ENCODE measurements at regions not wholly inside any gene's neighbourhood (a gene's known extent, or its start where the extent isn't known, plus 50 kb on each side); places are given as distances from the start of the nearest gene placed in this dataset.

GRCh38 chr5:165616490-165617405, 2111.3 kb downstream of the MAT2B start:
- no peak overlapping the region for H3K9ac ChIP-seq (ENCODE audit: low read depth in 1 of 2, low read length in 2 of 2)
- H3K27me3 ChIP-seq (ENCODE audit: control insufficient read depth in 4 of 4, insufficient read depth in 4 of 4, low read length in 3 of 4) = no peaks in the 10 kb centered on the region
- no peaks in the 10 kb centered on the region for H3K36me3 ChIP-seq (ENCODE audit: control insufficient read depth in 4 of 4, insufficient read depth in 3 of 4, low read depth in 1 of 4, low read length in 3 of 4)
- no peak for DNase-seq (ENCODE audit: low spot score)
- no peaks in the 10 kb centered on the region for H3K9me3 ChIP-seq (ENCODE audit: control insufficient read depth in 4 of 4, low read length in 3 of 4)
- WGBS = 49% methylated on average over 2 of the region's 2 CpGs
- H3K4me3 ChIP-seq (ENCODE audit: low read depth in 1 of 3, low read length in 3 of 3) = no peak overlapping the region
- no peaks in the 10 kb centered on the region for H3K4me1 ChIP-seq (ENCODE audit: control insufficient read depth in 4 of 4, insufficient read depth in 4 of 4, low read length in 3 of 4)
- H3K27ac ChIP-seq (ENCODE audit: low read depth in 1 of 2, low read length in 2 of 2) = no peak overlapping the region
- TF ChIP-seq JUND (IDR thresholded peaks at IDR 0.05) = no peak
- TF ChIP-seq HNF4G (IDR thresholded peaks at IDR 0.05) = no peak
- TF ChIP-seq, protein P1, sequence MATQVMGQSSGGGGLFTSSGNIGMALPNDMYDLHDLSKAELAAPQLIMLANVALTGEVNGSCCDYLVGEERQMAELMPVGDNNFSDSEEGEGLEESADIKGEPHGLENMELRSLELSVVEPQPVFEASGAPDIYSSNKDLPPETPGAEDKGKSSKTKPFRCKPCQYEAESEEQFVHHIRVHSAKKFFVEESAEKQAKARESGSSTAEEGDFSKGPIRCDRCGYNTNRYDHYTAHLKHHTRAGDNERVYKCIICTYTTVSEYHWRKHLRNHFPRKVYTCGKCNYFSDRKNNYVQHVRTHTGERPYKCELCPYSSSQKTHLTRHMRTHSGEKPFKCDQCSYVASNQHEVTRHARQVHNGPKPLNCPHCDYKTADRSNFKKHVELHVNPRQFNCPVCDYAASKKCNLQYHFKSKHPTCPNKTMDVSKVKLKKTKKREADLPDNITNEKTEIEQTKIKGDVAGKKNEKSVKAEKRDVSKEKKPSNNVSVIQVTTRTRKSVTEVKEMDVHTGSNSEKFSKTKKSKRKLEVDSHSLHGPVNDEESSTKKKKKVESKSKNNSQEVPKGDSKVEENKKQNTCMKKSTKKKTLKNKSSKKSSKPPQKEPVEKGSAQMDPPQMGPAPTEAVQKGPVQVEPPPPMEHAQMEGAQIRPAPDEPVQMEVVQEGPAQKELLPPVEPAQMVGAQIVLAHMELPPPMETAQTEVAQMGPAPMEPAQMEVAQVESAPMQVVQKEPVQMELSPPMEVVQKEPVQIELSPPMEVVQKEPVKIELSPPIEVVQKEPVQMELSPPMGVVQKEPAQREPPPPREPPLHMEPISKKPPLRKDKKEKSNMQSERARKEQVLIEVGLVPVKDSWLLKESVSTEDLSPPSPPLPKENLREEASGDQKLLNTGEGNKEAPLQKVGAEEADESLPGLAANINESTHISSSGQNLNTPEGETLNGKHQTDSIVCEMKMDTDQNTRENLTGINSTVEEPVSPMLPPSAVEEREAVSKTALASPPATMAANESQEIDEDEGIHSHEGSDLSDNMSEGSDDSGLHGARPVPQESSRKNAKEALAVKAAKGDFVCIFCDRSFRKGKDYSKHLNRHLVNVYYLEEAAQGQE (IDR thresholded peaks at IDR 0.05) = no peak
- no peak for TF ChIP-seq HNF4A (conservative IDR thresholded peaks at IDR 0.05)
- TF ChIP-seq RAD21 (IDR thresholded peaks at IDR 0.05) = peak in 1 of 2 donors; percentile 5
- TF ChIP-seq, protein P2, sequence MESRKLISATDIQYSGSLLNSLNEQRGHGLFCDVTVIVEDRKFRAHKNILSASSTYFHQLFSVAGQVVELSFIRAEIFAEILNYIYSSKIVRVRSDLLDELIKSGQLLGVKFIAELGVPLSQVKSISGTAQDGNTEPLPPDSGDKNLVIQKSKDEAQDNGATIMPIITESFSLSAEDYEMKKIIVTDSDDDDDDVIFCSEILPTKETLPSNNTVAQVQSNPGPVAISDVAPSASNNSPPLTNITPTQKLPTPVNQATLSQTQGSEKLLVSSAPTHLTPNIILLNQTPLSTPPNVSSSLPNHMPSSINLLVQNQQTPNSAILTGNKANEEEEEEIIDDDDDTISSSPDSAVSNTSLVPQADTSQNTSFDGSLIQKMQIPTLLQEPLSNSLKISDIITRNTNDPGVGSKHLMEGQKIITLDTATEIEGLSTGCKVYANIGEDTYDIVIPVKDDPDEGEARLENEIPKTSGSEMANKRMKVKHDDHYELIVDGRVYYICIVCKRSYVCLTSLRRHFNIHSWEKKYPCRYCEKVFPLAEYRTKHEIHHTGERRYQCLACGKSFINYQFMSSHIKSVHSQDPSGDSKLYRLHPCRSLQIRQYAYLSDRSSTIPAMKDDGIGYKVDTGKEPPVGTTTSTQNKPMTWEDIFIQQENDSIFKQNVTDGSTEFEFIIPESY (IDR thresholded peaks at IDR 0.05) = no peak
- no peak for TF ChIP-seq CTCF (IDR thresholded peaks at IDR 0.05; ENCODE audit: low read depth, low read length, missing input control)
- no peak for TF ChIP-seq TAF1 (conservative IDR thresholded peaks at IDR 0.05)
- TF ChIP-seq SP1 (IDR thresholded peaks at IDR 0.05) = no peak

DNA sequence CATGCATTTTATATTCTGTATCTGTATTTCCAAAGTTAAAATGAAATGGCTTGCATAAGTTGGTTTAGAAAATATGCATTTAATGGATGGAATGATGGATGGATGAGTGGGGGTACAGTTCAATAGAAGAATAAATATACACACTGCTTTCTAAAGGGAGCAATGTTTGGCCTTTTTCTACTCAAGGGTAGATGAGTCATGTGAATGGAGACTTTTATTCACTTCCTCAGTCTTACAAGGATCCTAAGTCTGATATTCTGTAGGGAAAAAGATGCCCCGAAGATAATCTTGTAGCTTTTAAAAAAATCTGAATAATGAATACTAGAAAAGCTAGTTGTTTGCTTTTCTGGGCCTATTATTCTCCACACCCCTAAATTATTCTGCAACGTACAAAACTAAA, 2112.1 kb downstream of the MAT2B start:
- 74% methylated on average over 2 of the region's 2 CpGs for WGBS
- H3K27ac ChIP-seq (ENCODE audit: low read depth in 1 of 2, low read length in 2 of 2) = no peak overlapping the region
- no peaks in the 10 kb centered on the region for H3K4me1 ChIP-seq (ENCODE audit: control insufficient read depth in 4 of 4, insufficient read depth in 4 of 4, low read length in 3 of 4)
- no peak overlapping the region for H3K4me3 ChIP-seq (ENCODE audit: low read depth in 1 of 3, low read length in 3 of 3)
- DNase-seq (ENCODE audit: low spot score) = no peak
- H3K9me3 ChIP-seq (ENCODE audit: control insufficient read depth in 4 of 4, low read length in 3 of 4) = no peaks in the 10 kb centered on the region
- H3K9ac ChIP-seq (ENCODE audit: low read depth in 1 of 2, low read length in 2 of 2) = no peak overlapping the region
- H3K27me3 ChIP-seq (ENCODE audit: control insufficient read depth in 4 of 4, insufficient read depth in 4 of 4, low read length in 3 of 4) = no peaks in the 10 kb centered on the region
- no peaks in the 10 kb centered on the region for H3K36me3 ChIP-seq (ENCODE audit: control insufficient read depth in 4 of 4, insufficient read depth in 3 of 4, low read depth in 1 of 4, low read length in 3 of 4)
- TF ChIP-seq FOXA1 (IDR thresholded peaks at IDR 0.05) (no peak), NR2F2 (IDR thresholded peaks at IDR 0.05) (no peak), SP1 (IDR thresholded peaks at IDR 0.05) (no peak), YY1 (IDR thresholded peaks at IDR 0.05) (no peak), RXRA (IDR thresholded peaks at IDR 0.05) (no peak), HNF4G (IDR thresholded peaks at IDR 0.05) (no peak), EGR1 (IDR thresholded peaks at IDR 0.05; ENCODE audit: low read depth in 2 of 2) (no peak), HNF4A (conservative IDR thresholded peaks at IDR 0.05) (no peak), TAF1 (conservative IDR thresholded peaks at IDR 0.05) (no peak), FOXA2 (IDR thresholded peaks at IDR 0.05) (no peak), GABPA (IDR thresholded peaks at IDR 0.05 in 1 of 2, conservative IDR thresholded peaks at IDR 0.05 in 1 of 2) (no peak), MAX (IDR thresholded peaks at IDR 0.05) (no peak), CTCF (IDR thresholded peaks at IDR 0.05; ENCODE audit: low read depth, low read length, missing input control) (no peak), RAD21 (IDR thresholded peaks at IDR 0.05) (no peak)
- TF ChIP-seq, protein P2 (IDR thresholded peaks at IDR 0.05) = no peak

All from liver (tissue), 8 donors.